ENCODE measurements at regions not wholly inside any gene's neighbourhood (a gene's known extent, or its start where the extent isn't known, plus 50 kb on each side); places are given as distances from the start of the nearest gene placed in this dataset.

DNA sequence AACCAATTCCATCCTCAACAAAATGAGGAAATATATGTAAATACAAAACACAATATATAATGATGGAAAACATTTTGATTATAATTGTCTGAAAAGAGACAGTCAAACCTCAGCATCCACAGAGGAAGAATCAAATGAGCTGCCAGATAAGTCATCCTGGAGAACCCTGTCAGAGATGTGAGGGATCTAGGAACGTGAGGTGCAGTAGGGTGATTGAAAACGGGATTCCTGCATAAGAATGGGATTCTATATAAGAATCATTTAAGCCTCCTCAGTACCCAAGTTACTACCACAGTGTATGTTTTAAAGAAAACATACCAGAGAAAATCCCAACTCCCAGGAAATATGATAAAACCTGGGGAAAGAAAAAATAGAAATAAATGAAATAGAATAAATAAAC lies 690.5 kb downstream of the FRK start:
- TF ChIP-seq, protein P1, sequence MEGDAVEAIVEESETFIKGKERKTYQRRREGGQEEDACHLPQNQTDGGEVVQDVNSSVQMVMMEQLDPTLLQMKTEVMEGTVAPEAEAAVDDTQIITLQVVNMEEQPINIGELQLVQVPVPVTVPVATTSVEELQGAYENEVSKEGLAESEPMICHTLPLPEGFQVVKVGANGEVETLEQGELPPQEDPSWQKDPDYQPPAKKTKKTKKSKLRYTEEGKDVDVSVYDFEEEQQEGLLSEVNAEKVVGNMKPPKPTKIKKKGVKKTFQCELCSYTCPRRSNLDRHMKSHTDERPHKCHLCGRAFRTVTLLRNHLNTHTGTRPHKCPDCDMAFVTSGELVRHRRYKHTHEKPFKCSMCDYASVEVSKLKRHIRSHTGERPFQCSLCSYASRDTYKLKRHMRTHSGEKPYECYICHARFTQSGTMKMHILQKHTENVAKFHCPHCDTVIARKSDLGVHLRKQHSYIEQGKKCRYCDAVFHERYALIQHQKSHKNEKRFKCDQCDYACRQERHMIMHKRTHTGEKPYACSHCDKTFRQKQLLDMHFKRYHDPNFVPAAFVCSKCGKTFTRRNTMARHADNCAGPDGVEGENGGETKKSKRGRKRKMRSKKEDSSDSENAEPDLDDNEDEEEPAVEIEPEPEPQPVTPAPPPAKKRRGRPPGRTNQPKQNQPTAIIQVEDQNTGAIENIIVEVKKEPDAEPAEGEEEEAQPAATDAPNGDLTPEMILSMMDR (IDR thresholded peaks at IDR 0.05; ENCODE audit: unreplicated experiment), result no peak
- Mint-ChIP-seq H3K27me3 (ENCODE audit: unreplicated experiment) (no peaks in the 10 kb centered on the region), H3K27ac (ENCODE audit: unreplicated experiment) (no peak overlapping the region), H3K4me1 (ENCODE audit: low read depth, unreplicated experiment) (no peaks in the 10 kb centered on the region), H3K4me3 (ENCODE audit: low read depth, unreplicated experiment) (no peak overlapping the region), H3K36me3 (ENCODE audit: insufficient read depth, unreplicated experiment) (no peaks in the 10 kb centered on the region), H3K9me3 (ENCODE audit: low read depth, unreplicated experiment) (peaks cover 9% of the 10 kb centered on the region)
- intact Hi-C loops (cut with micrococcal nuclease; ENCODE audit: unreplicated experiment), result no loop called here
- CTCF ChIA-PET, result no interaction called here
- DNase-seq, result no peak
- no TSS peak for BruUV-seq (replicated peaks)

DNA sequence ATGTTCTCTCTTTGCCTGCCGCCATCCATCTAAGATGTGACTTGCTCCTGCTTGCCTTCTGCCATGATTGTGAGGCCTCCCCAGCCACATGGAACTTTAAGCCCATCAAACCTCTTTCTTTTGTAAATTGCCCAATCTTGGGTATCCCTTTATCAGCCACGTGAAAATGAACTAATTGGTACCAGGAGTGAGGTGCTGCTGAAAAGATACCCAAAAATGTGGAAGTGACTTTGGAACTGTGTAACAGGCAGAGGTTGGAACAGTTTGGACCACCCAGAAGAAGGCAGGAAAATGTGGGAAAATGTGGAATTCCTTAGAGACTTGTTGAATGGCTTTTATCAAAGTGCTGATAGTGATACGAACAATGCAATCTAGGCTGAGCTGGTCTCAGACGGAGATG lies 694.9 kb downstream of the FRK start:
- Mint-ChIP-seq H3K9me3 (ENCODE audit: low read depth, unreplicated experiment) (peaks cover 7% of the 10 kb centered on the region), H3K36me3 (ENCODE audit: insufficient read depth, unreplicated experiment) (no peaks in the 10 kb centered on the region), H3K4me1 (ENCODE audit: low read depth, unreplicated experiment) (no peaks in the 10 kb centered on the region), H3K27me3 (ENCODE audit: unreplicated experiment) (no peaks in the 10 kb centered on the region), H3K4me3 (ENCODE audit: low read depth, unreplicated experiment) (no peak overlapping the region), H3K27ac (ENCODE audit: unreplicated experiment) (no peak overlapping the region)
- intact Hi-C loops (cut with micrococcal nuclease; ENCODE audit: unreplicated experiment), result no loop called here
- CTCF ChIA-PET, result no interaction called here
- BruUV-seq (replicated peaks), result no TSS peak
- TF ChIP-seq, protein P1 (IDR thresholded peaks at IDR 0.05; ENCODE audit: unreplicated experiment), result no peak
- DNase-seq, result no peak

DNA sequence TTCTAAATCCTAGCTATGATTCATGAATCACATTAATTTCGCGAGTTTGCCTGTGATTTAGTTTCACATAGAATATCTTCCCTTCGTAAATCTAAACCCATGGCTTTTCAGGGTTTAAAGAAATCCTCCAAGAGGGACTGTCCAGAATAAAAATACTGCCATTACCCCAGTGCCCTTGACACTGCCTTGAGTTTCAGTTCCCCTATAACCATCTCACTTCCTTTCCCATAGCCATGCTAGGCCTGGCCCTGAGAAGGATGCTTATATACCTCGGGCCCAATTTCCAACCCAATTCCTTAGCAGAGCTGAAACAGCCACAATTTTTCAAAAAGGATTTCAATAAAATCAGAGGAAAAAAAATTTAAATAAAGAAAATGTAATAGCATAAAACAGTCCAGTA lies 697.3 kb downstream of the FRK start:
- no TSS peak for BruUV-seq (replicated peaks)
- no peak overlapping the region for H3K4me3 Mint-ChIP-seq (ENCODE audit: low read depth, unreplicated experiment)
- no peaks in the 10 kb centered on the region for H3K27me3 Mint-ChIP-seq (ENCODE audit: unreplicated experiment)
- H3K4me1 Mint-ChIP-seq (ENCODE audit: low read depth, unreplicated experiment), result no peaks in the 10 kb centered on the region
- no peak overlapping the region for H3K27ac Mint-ChIP-seq (ENCODE audit: unreplicated experiment)
- CTCF ChIA-PET, result no interaction called here
- TF ChIP-seq, protein P1 (IDR thresholded peaks at IDR 0.05; ENCODE audit: unreplicated experiment), result no peak
- H3K36me3 Mint-ChIP-seq (ENCODE audit: insufficient read depth, unreplicated experiment), result no peaks in the 10 kb centered on the region
- H3K9me3 Mint-ChIP-seq (ENCODE audit: low read depth, unreplicated experiment), result peaks cover 7% of the 10 kb centered on the region
- no peak for DNase-seq
- intact Hi-C loops (cut with micrococcal nuclease; ENCODE audit: unreplicated experiment), result no loop called here

DNA sequence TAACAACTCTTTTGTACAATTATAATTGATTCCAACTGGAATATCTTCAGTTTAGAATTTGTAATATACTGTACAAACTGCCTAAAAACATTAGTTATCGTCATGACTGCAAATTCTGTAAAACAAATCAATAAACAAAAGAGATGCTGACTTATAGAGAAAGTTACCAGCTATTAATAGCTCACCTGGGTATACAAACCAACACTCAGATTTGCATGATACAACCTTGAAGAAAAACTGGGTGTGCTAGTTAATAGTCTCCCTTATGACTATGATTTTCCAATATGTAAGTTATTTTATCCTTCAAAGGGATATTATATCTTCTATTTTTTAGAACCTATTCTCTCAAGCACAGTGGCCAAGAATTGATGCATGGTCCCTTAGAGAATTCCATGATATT lies 698.5 kb downstream of the FRK start:
- no peaks in the 10 kb centered on the region for H3K27me3 Mint-ChIP-seq (ENCODE audit: unreplicated experiment)
- TF ChIP-seq, protein P1 (IDR thresholded peaks at IDR 0.05; ENCODE audit: unreplicated experiment), result no peak
- CTCF ChIA-PET, result no interaction called here

More for the DNA sequence above, 698.5 kb downstream of the FRK start:
- no peak overlapping the region for H3K4me3 Mint-ChIP-seq (ENCODE audit: low read depth, unreplicated experiment)
- intact Hi-C loops (cut with micrococcal nuclease; ENCODE audit: unreplicated experiment), result no loop called here
- H3K9me3 Mint-ChIP-seq (ENCODE audit: low read depth, unreplicated experiment), result peaks cover 7% of the 10 kb centered on the region
- no peak for DNase-seq
- H3K27ac Mint-ChIP-seq (ENCODE audit: unreplicated experiment), result no peak overlapping the region
- no peaks in the 10 kb centered on the region for H3K4me1 Mint-ChIP-seq (ENCODE audit: low read depth, unreplicated experiment)
- no peaks in the 10 kb centered on the region for H3K36me3 Mint-ChIP-seq (ENCODE audit: insufficient read depth, unreplicated experiment)
- no TSS peak for BruUV-seq (replicated peaks)

Measured in Calu3 (cell line).